IPS-18a (cell line): ENCODE measurements at regions not wholly inside any gene's neighbourhood (a gene's known extent, or its start where the extent isn't known, plus 50 kb on each side); places are given as distances from the start of the nearest gene placed in this dataset.

Source experiments
- H3K27ac ChIP-seq: one replicate; pipeline ENCODE4 v1.5.1; 2013; ENCODE audit warnings: low read length
- H3K27me3 ChIP-seq: one replicate; pipeline ENCODE4 v1.6.1; 2013; ENCODE audit warnings: mild to moderate bottlenecking, low read length; ENCODE audit not compliant: control insufficient read depth, insufficient read depth
- H3K36me3 ChIP-seq: one replicate; pipeline ENCODE4 v1.6.1; 2013; ENCODE audit warnings: low read depth, low read length; ENCODE audit not compliant: control insufficient read depth
- H3K4me1 ChIP-seq: one replicate; pipeline ENCODE4 v1.6.1; 2013; ENCODE audit warnings: low read depth, low read length; ENCODE audit not compliant: control insufficient read depth
- H3K4me3 ChIP-seq: one replicate; pipeline ENCODE4 v1.5.1; 2013; ENCODE audit warnings: low read length
- H3K9ac ChIP-seq: one replicate; pipeline ENCODE4 v1.6.1; 2013; ENCODE audit warnings: mild to moderate bottlenecking, low read length, moderate library complexity
- H3K9me3 ChIP-seq: one replicate; pipeline ENCODE4 v1.6.1; 2013; ENCODE audit warnings: low read depth, low read length; ENCODE audit not compliant: control insufficient read depth

- Histone ChIP-seq H3K27ac (no peak overlapping the region), H3K27me3 (no peaks in the 10 kb centered on the region), H3K9me3 (no peaks in the 10 kb centered on the region), H3K9ac (no peak overlapping the region), H3K4me3 (no peak overlapping the region), H3K4me1 (peaks cover 8% of the 10 kb centered on the region), H3K36me3 (no peaks in the 10 kb centered on the region)
These were observed 736.6 kb upstream of the SEL1L start for GRCh38 chr14:82270286-82270685.

DNA sequence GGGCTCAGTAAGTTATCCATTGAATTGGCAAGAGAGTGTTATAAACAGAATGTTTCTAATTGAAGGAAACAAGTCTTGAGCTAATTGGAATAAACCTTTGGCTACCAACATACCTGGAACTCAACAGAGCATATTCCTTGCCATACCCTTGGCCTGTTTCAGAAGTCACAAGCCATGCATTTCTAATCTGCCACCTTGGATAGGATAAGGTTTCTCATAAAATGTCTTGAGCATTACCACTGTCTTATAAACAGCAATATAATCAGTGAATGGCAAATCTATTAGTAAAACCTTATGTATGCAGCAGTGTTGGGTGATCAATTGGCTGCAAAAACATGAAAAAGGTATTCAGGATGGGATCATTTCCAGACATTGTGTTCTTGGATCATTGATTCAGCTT is 765.2 kb upstream of the SEL1L start:
- no peak overlapping the region for H3K9ac ChIP-seq
- H3K4me1 ChIP-seq: no peaks in the 10 kb centered on the region
- H3K36me3 ChIP-seq: no peaks in the 10 kb centered on the region
- H3K27ac ChIP-seq: no peak overlapping the region
- H3K9me3 ChIP-seq: no peaks in the 10 kb centered on the region
- H3K4me3 ChIP-seq: no peak overlapping the region
- H3K27me3 ChIP-seq: no peaks in the 10 kb centered on the region

DNA sequence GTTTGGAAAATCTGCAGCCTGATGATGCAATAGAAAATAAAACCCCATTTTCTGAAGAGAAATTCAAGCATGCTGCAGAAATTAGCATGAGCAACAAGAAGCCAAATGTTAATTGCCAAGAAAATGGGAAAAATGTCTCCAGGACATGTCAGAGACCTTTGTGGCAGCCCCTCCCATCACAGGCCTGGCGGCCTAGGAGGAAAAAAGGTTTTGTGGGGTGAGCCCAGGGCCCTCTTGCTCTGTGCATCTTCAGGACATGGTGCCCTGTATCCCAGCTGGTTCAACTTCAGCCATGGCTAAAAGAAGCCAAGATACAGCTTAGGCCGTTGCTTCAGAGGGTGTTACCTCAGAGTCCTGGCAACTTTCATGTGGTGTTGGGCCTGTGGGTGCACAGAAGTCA is 775.5 kb upstream of the SEL1L start:
- H3K9ac ChIP-seq: no peak overlapping the region

DNA sequence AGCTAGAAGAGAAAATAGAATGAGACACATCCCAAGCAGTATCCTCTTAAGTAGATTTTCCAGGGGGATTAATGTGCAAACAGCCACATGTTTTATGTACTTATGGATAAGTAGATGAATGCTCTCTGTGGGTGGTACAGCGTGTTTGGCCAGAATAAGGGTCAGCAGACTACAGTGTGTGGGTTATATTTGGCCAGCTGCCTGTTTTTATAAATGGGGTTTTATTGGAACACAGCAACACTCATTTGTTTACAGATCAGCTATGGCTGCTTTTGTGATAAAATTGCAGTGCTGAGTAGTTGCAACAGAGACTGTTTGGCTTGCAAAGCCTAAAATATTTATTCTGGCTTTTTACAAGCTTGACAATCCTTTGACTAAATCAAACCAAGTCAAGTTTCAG is 780.2 kb upstream of the SEL1L start:
- Histone ChIP-seq H3K27ac (no peak overlapping the region), H3K9me3 (no peaks in the 10 kb centered on the region), H3K36me3 (no peaks in the 10 kb centered on the region)

More for the DNA sequence above, 775.5 kb upstream of the SEL1L start:
- no peak overlapping the region for H3K27ac ChIP-seq
- H3K4me3 ChIP-seq: no peak overlapping the region
- no peaks in the 10 kb centered on the region for H3K4me1 ChIP-seq
- peaks cover 2% of the 10 kb centered on the region for H3K9me3 ChIP-seq
- H3K36me3 ChIP-seq: no peaks in the 10 kb centered on the region
- H3K27me3 ChIP-seq: no peaks in the 10 kb centered on the region

GRCh38 chr14:82328442-82328841 is 794.8 kb upstream of the SEL1L start:
- H3K36me3 ChIP-seq: no peaks in the 10 kb centered on the region

More for the DNA sequence above, 780.2 kb upstream of the SEL1L start:
- H3K4me3 ChIP-seq: no peak overlapping the region
- H3K27me3 ChIP-seq: no peaks in the 10 kb centered on the region
- H3K4me1 ChIP-seq: no peaks in the 10 kb centered on the region
- no peak overlapping the region for H3K9ac ChIP-seq

DNA sequence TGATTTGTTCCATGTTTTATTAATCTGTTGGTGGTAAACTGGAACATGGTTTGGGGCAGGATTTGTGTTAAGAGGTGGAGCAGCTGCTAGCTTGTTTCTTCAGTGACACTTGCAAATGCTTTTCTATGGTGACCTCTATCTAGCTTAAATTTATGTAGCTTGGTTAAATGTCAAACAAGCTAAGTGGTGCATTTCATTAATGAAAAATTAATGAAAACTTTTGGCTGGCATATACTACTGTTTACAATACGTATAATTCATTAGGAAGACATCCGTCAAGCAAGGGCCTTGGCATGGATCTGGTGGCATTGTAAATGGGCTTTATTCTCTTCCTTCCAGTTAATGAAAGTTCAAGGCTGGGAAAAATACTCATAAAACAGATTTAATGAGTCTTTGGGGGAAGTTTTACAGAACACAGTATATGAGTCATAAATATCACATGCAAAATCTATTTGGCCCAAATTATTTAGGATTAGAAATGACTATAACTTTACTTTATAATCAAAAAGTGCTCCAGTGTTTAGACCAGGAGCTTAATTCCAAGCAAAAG is 807.7 kb upstream of the SEL1L start:
- Histone ChIP-seq H3K4me3 (no peak overlapping the region), H3K27ac (no peak overlapping the region), H3K4me1 (no peaks in the 10 kb centered on the region), H3K36me3 (no peaks in the 10 kb centered on the region), H3K9me3 (peaks cover 4% of the 10 kb centered on the region), H3K9ac (no peak overlapping the region), H3K27me3 (no peaks in the 10 kb centered on the region)

More at GRCh38 chr14:82328442-82328841, 794.8 kb upstream of the SEL1L start:
- Histone ChIP-seq H3K4me3 (no peak overlapping the region), H3K9me3 (peaks cover 5% of the 10 kb centered on the region), H3K4me1 (no peaks in the 10 kb centered on the region), H3K9ac (no peak overlapping the region), H3K27ac (no peak overlapping the region), H3K27me3 (no peaks in the 10 kb centered on the region)

DNA sequence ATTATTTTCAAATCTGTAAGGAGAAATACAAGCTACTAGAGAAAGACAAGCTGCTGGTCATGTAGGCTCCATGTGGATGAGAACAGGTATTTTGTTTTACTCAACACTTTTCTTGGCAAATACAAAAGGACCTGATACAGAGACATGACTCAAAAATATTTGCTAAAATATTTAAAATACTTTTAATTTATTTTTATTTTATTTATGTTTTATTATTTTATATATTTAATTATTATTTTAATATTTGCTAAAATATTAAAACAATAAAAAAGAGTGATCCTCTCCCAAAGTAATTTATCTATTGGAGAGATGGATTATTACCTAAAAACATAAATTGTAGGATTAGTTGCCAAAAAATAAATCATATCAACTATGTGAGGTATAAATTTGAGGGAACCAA is 808.9 kb upstream of the SEL1L start:
- Histone ChIP-seq H3K4me1 (no peaks in the 10 kb centered on the region), H3K9ac (no peak overlapping the region), H3K4me3 (no peak overlapping the region), H3K36me3 (no peaks in the 10 kb centered on the region), H3K9me3 (peaks cover 4% of the 10 kb centered on the region), H3K27me3 (no peaks in the 10 kb centered on the region), H3K27ac (no peak overlapping the region)

DNA sequence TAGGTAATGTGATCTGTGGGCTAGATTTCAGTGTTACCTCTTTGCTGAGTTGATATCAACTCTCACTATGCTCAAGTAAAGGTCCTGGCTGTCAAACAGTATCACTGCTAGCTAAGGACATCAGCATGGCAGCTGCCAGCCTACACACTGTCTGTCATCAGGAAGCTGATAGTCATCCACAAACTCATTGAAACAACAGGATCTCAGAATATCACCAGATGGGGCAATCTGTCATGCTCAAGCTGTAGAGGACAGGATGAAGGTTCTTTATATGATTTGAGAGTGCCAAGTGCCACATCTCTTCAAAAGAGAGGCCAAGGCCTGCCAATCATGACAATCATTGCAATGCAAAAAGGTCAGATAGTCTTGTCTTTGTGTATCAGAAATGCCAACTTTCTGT is 811.5 kb upstream of the SEL1L start:
- Histone ChIP-seq H3K9me3 (peaks cover 4% of the 10 kb centered on the region), H3K27ac (no peak overlapping the region), H3K36me3 (no peaks in the 10 kb centered on the region), H3K9ac (no peak overlapping the region), H3K27me3 (no peaks in the 10 kb centered on the region), H3K4me3 (no peak overlapping the region), H3K4me1 (no peaks in the 10 kb centered on the region)

DNA sequence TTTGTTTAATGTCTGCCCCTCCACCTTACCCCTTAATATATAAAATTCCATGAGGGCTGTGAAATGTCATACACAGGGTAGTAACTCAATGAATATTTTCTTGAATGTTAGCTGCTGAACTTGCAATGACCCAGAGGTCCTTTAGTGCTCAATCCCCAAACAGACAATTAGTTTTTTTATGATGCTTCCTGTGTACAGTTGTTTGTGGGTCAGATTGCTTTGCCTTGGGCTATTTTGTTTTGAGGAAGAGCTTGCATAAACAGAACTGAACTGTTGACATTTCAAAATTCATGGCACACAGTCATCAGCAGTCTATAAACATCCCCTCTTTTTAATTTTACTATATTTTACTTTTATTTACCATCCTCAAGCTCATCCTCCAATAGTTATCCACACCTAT is 820.5 kb upstream of the SEL1L start:
- Histone ChIP-seq H3K9me3 (no peaks in the 10 kb centered on the region), H3K36me3 (no peaks in the 10 kb centered on the region), H3K4me1 (no peaks in the 10 kb centered on the region), H3K4me3 (no peak overlapping the region), H3K9ac (no peak overlapping the region), H3K27ac (no peak overlapping the region), H3K27me3 (no peaks in the 10 kb centered on the region)

- H3K9me3 ChIP-seq: no peaks in the 10 kb centered on the region
- no peaks in the 10 kb centered on the region for H3K4me1 ChIP-seq
- no peaks in the 10 kb centered on the region for H3K27me3 ChIP-seq
- H3K9ac ChIP-seq: no peak overlapping the region
- H3K4me3 ChIP-seq: no peak overlapping the region
- H3K36me3 ChIP-seq: no peaks in the 10 kb centered on the region
- no peak overlapping the region for H3K27ac ChIP-seq
These were observed 825.5 kb upstream of the SEL1L start for GRCh38 chr14:82359201-82359600.

DNA sequence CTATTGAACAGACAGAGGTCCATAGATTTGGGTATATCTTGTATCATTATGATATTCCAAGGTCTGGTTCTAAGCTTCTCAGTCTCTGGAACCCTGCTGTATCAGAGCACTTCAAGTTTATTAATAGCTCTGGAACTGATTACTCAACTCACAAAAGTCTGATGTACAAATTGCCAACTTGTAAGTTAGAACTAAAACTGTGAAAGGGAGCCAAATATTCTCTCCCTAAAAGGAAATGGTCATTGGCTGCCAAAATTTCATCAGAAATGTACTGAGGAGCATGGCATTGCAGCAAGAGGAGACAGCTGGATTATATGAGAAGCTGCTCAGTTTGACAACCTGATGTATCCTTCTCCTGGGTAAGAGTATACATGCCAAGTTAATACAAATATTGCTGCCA is 828.8 kb upstream of the SEL1L start:
- Histone ChIP-seq H3K27me3 (no peaks in the 10 kb centered on the region), H3K9me3 (no peaks in the 10 kb centered on the region), H3K4me3 (no peak overlapping the region), H3K27ac (no peak overlapping the region), H3K9ac (no peak overlapping the region), H3K36me3 (no peaks in the 10 kb centered on the region), H3K4me1 (no peaks in the 10 kb centered on the region)

DNA sequence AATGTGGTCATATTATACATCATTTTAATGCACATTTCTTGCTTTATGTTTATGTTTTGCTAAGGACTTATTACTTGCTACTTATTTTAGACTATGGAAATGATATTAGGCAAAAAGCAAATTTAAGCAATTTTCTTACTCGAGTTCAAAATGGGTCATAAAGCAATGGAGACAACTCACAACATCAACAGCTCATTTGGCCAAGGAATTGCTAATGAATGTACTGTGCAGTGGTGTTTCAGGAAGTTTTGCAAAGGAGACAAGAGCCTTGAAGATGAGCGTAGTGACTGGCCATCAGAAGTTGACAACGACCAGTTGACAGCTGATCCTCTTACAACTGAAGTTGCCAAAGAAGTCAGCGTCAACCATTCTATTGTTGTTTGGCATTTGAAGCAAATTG is 831.8 kb upstream of the SEL1L start:
- no peaks in the 10 kb centered on the region for H3K4me1 ChIP-seq
- H3K9me3 ChIP-seq: no peaks in the 10 kb centered on the region
- no peak overlapping the region for H3K9ac ChIP-seq
- H3K27ac ChIP-seq: no peak overlapping the region
- no peaks in the 10 kb centered on the region for H3K36me3 ChIP-seq
- no peak overlapping the region for H3K4me3 ChIP-seq
- H3K27me3 ChIP-seq: no peaks in the 10 kb centered on the region
